GM23248 (cell line): ENCODE measurements at regions not wholly inside any gene's neighbourhood (a gene's known extent, or its start where the extent isn't known, plus 50 kb on each side); places are given as distances from the start of the nearest gene placed in this dataset.

Source experiments
- EZH2 ChIP-seq: fragments of 200-600 bp; sonication (generic); IDR thresholded peaks from 2 replicates; pipeline ENCODE4 v1.6.1; 2018; ENCODE audit warnings: antibody characterized with exemption, mild to moderate bottlenecking; ENCODE audit not compliant: insufficient read depth, poor library complexity, severe bottlenecking
- EZH2phosphoT487 ChIP-seq: fragments of 200-600 bp; sonication (generic); IDR thresholded peaks from 2 replicates; pipeline ENCODE4 v1.6.1; 2018; ENCODE audit warnings: antibody characterized with exemption, moderate library complexity, mild to moderate bottlenecking, low read depth; ENCODE audit not compliant: insufficient read depth

DNA sequence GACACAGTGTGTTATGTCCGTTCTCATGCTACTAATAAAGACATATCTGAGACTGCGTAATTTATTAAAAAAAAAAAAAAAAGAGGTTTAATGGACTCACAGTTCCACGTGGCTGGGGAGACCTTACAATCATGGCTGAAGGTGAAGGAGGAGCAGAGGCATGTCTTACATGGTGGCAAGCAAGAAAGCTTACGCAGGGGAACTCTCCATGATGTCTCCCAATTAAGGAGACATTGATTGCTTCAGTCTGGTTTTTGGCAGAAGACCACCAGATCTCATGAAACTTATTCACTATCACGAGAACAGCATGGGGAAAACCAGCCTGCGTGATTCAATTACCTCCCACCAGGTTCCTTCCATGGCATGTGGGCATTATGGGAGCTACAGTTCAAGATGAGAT, 221.8 kb downstream of the ASMT start:
- TF ChIP-seq EZH2 (no peak), EZH2phosphoT487 (no peak)
